Heart left ventricle (tissue), 13 donors: ENCODE measurements at regions not wholly inside any gene's neighbourhood (a gene's known extent, or its start where the extent isn't known, plus 50 kb on each side); places are given as distances from the start of the nearest gene placed in this dataset.

Experiments
- CTCF ChIP-seq, 12 donors: fragments of 200-600 bp; sonication (generic) in 4 of 12; IDR thresholded peaks; one replicate each; pipeline versions ENCODE4 v1.5.0 to v1.8.0; 2018 to 2022; ENCODE audit warnings: antibody characterized with exemption in 12 of 12, mild to moderate bottlenecking in 5 of 12
- POLR2A ChIP-seq, 2 donors: fragments of 450-650 bp; IDR thresholded peaks; one replicate each; pipeline ENCODE4 v1.6.1; 2017; ENCODE audit warnings: antibody characterized with exemption in 2 of 2, mild to moderate bottlenecking in 2 of 2, moderate library complexity in 2 of 2
- donor health status: ischemic (EF 13 %, LVEDD 7.1; RV severe dilation, severe dysfunction).
- donor health status: DM: no; HTN: yes; CAD: no.
- donor health status: DM: no; HTN: no; CAD: no.
- donor health status: ischemic (EF 25% LVEDD 6.9; RV normal size, moderate dysfunction).
- donor health status: ischemic (EF 25% LVEDD 5.7; RV mildly dilated, moderate dysfunction).
- donor health status: ischemic (EF 35%, LVEDD 5.7; RV mildly dilated, moderate dysfunction).
- donor health status: nonischemic (EF 11% LVEDD 7.7; RV severe dilation, severe dysfunction).
- donor health status: DM: yes; HTN: yes; CAD: no.
- donor health status: PGD.
- donor health status: ischemic (EF 29% LVEDD 5.4; RV normal size, mild dysfunction).
- donor health status: nonischemic (EF 23%, LVEDD 6.1; RV moderate dilation, normal function).

- no peak for TF ChIP-seq CTCF (IDR thresholded peaks at IDR 0.05)
- TF ChIP-seq POLR2A (IDR thresholded peaks at IDR 0.05): no peak
Measured at GRCh38 chr2:65622499-65622898, 190.1 kb upstream of the SPRED2 start.
